Prostate gland (tissue), 2 donors: ENCODE measurements at regions not wholly inside any gene's neighbourhood (a gene's known extent, or its start where the extent isn't known, plus 50 kb on each side); places are given as distances from the start of the nearest gene placed in this dataset.

Source experiments
- DNase-seq: peaks from one replicate; pipeline ENCODE4 v3.0.0-alpha.2; 2019; ENCODE audit warnings: low spot score
- H3K27ac ChIP-seq, 2 donors: fragments of 200-600 bp; sonication (generic); 2 replicates each; pipeline ENCODE4 v1.5.1; 2017 to 2019
- H3K27me3 ChIP-seq: fragments of 200-600 bp; sonication (generic); replicated peaks from 2 replicates; pipeline ENCODE4 v1.5.1; 2019; ENCODE audit not compliant: insufficient read depth
- H3K36me3 ChIP-seq, 2 donors: fragments of 200-600 bp; sonication (generic); 1 replicate in 1 of 2; 2 replicates in 1 of 2; pipeline versions ENCODE4 v1.5.1 to v1.8.1; 2017 to 2019
- H3K4me1 ChIP-seq: fragments of 200-600 bp; sonication (generic); replicated peaks from 2 replicates; pipeline ENCODE4 v1.5.1; 2019
- H3K4me3 ChIP-seq, 2 donors: fragments of 200-600 bp; sonication (generic); 2 replicates each; pipeline ENCODE4 v1.5.1; 2017 to 2019
- H3K9me3 ChIP-seq: fragments of 200-600 bp; sonication (generic); 2 replicates; pipeline ENCODE4 v1.5.1; 2017
- CTCF ChIP-seq, 4 experiments: fragments of 200-600 bp in 2 of 4; fragments of 450-650 bp in 2 of 4; sonication (generic) in 2 of 4; IDR thresholded peaks; 1 replicate in 3 of 4; 2 replicates in 1 of 4; pipeline ENCODE4 v1.5.1; 2016 to 2019; ENCODE audit warnings: antibody characterized with exemption in 4 of 4, mild to moderate bottlenecking in 2 of 4, moderate library complexity in 2 of 4
- POLR2A ChIP-seq: fragments of 450-650 bp; IDR thresholded peaks from one replicate; pipeline ENCODE4 v1.6.1; 2016; ENCODE audit warnings: antibody characterized with exemption, mild to moderate bottlenecking
- POLR2AphosphoS5 ChIP-seq: sonication (generic); formaldehyde crosslinking; IDR thresholded peaks from one replicate; pipeline ENCODE4 v1.6.1; 2017; ENCODE audit warnings: antibody characterized with exemption
- whole genome bisulfite sequencing: methylation state at CpG from one replicate; pipeline ENCODE4 v1.1.5; 2018; 5-methylcytosine and 5-hydroxymethylcytosine counted together
- intact Hi-C: fragments of 100-400 bp; cut with DNase I; formaldehyde crosslinking; loops from one replicate; pipeline ENCODE4 v1.14.2; 2022

- H3K27ac ChIP-seq = no peak overlapping the region
- WGBS = 23% methylated on average over 20 of the region's 20 CpGs
- H3K4me1 ChIP-seq = no peaks in the 10 kb centered on the region
- peak; percentile 40 for DNase-seq
- no peak overlapping the region for H3K4me3 ChIP-seq
- intact Hi-C loops = no loop called here
- H3K36me3 ChIP-seq = no peaks in the 10 kb centered on the region
- TF ChIP-seq POLR2AphosphoS5 (no peak), CTCF (IDR thresholded peaks at IDR 0.05) (peak; percentile 58 to 87 (median 70)), POLR2A (no peak)
- H3K9me3 ChIP-seq = no peaks in the 10 kb centered on the region
- H3K27me3 ChIP-seq = no peaks in the 10 kb centered on the region
These were observed 147.6 kb upstream of the FRG1 start for GRCh38 chr4:189792924-189793618.

- Histone ChIP-seq H3K4me3 (no peak overlapping the region), H3K4me1 (no peaks in the 10 kb centered on the region), H3K27ac (no peak overlapping the region), H3K27me3 (no peaks in the 10 kb centered on the region), H3K9me3 (no peaks in the 10 kb centered on the region), H3K36me3 (no peaks in the 10 kb centered on the region)
- intact Hi-C loops = no loop called here
- TF ChIP-seq POLR2A (no peak), POLR2AphosphoS5 (no peak), CTCF (IDR thresholded peaks at IDR 0.05) (no peak)
- WGBS = 85% methylated on average over 5 of the region's 5 CpGs
- no peak for DNase-seq
These were observed 140.1 kb upstream of the FRG1 start for GRCh38 chr4:189800545-189801088.

GRCh38 chr4:189802884-189803283, 137.8 kb upstream of the FRG1 start:
- 82% methylated on average over 5 of the region's 5 CpGs for WGBS
- no peak for DNase-seq
- Histone ChIP-seq H3K4me3 (no peak overlapping the region), H3K9me3 (no peaks in the 10 kb centered on the region), H3K36me3 (no peaks in the 10 kb centered on the region), H3K4me1 (no peaks in the 10 kb centered on the region), H3K27me3 (no peaks in the 10 kb centered on the region), H3K27ac (no peak overlapping the region)
- intact Hi-C loops = no loop called here
- no peak for TF ChIP-seq POLR2AphosphoS5

- Histone ChIP-seq H3K4me1 (no peaks in the 10 kb centered on the region), H3K27me3 (no peaks in the 10 kb centered on the region), H3K4me3 (no peak overlapping the region), H3K9me3 (no peaks in the 10 kb centered on the region), H3K36me3 (no peaks in the 10 kb centered on the region), H3K27ac (no peak overlapping the region)
- TF ChIP-seq POLR2A = no peak
- TF ChIP-seq CTCF (IDR thresholded peaks at IDR 0.05) = no peak
- TF ChIP-seq POLR2AphosphoS5 = no peak
- 52% methylated on average over 5 of the region's 5 CpGs for WGBS
- intact Hi-C loops = no loop called here
- DNase-seq = no peak
These were observed 135.8 kb upstream of the FRG1 start for GRCh38 chr4:189804894-189805293.

- DNase-seq = no peak
- no peak overlapping the region for H3K27ac ChIP-seq
- no peaks in the 10 kb centered on the region for H3K4me1 ChIP-seq
- H3K4me3 ChIP-seq = no peak overlapping the region
- H3K36me3 ChIP-seq = no peaks in the 10 kb centered on the region
- 79% methylated on average over 6 of the region's 6 CpGs for WGBS
- intact Hi-C loops = no loop called here
- TF ChIP-seq POLR2AphosphoS5 (no peak), CTCF (IDR thresholded peaks at IDR 0.05) (no peak), POLR2A (no peak)
- H3K9me3 ChIP-seq = no peaks in the 10 kb centered on the region
- no peaks in the 10 kb centered on the region for H3K27me3 ChIP-seq
These were observed 134.2 kb upstream of the FRG1 start for GRCh38 chr4:189806506-189806905.
